ENCODE measurements at regions not wholly inside any gene's neighbourhood (a gene's known extent, or its start where the extent isn't known, plus 50 kb on each side); places are given as distances from the start of the nearest gene placed in this dataset.

DNA sequence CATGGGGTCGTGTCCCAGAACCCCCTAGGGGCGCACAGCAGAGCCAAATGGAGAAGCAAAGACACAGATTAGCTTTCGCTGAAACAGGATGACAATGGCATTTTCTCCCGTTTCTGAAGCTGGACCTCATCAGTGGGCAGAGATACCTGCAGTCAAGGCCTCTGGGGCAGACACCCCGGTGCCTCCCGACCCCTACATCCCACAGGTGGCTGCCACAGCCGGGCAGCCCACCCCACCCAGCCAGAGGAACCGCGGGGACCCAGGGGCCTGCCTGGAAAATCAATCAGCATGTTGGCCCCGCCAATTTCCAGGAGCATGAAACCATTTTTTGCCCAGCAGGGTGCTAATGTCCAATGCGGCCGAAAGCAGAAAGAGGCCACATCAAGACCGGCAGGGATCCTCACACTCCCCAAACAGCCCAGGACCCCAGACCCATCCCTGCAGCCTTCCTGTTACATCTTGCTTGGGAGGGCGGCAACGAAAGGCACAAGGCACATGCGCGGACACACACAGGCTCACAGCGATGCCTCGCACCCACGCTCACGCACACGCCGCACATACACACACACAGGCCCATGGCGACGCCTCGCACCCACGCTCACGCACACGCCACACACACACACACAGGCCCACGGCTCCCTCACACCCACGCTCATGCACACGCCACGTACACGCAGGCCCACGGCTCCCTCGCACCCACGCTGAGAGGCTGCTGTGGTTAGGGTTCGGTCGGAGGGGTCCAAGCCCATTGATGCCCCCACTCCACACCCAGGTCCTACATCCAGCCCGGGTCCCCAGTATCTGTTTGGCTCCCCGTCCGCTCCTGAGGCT is 130.6 kb upstream of the NKX1-1 start:
- H3K9me3 Mint-ChIP-seq (ENCODE audit: insufficient read depth) = no peaks in the 10 kb centered on the region
- ATAC-seq (ENCODE audit: low read depth) (no peak), DNase-seq (no peak)
- Histone ChIP-seq H2AFZ (ENCODE audit: insufficient read depth, low read depth, low read length, poor library complexity, severe bottlenecking) (no peak overlapping the region), H3K27ac (ENCODE audit: low read length in 2 of 2) (no peak overlapping the region), H3K4me1 (ENCODE audit: control insufficient read depth in 2 of 2, insufficient read depth in 2 of 2, low read length in 2 of 2) (no peaks in the 10 kb centered on the region), H3K27me3 (replicated peaks in 1 of 4; ENCODE audit: control extremely low read depth in 1 of 4, control insufficient read depth in 3 of 4, insufficient read depth in 4 of 4, low read length in 3 of 4) (no peaks in the 10 kb centered on the region), H3K4me3 (ENCODE audit: control extremely low read depth in 1 of 5, extremely low read depth in 1 of 5, insufficient read depth in 1 of 5, low read depth in 2 of 5, low read length in 4 of 5) (no peak overlapping the region), H3K4me2 (replicated peaks; ENCODE audit: low read depth, low read length, poor library complexity, severe bottlenecking) (no peak overlapping the region), H3K9ac (ENCODE audit: low read length) (no peak overlapping the region), H3K9me3 (ENCODE audit: control extremely low read depth in 1 of 3, control insufficient read depth in 2 of 3, insufficient read depth in 1 of 3, low read length in 2 of 3) (no peaks in the 10 kb centered on the region), H3K36me3 (replicated peaks in 1 of 2; ENCODE audit: control extremely low read depth in 1 of 2, control insufficient read depth in 1 of 2, extremely low read depth in 1 of 2, insufficient read depth in 2 of 2, low read length in 1 of 2) (no peaks in the 10 kb centered on the region), H4K20me1 (ENCODE audit: control insufficient read depth, insufficient read depth, low read length, poor library complexity, severe bottlenecking) (no peaks in the 10 kb centered on the region), H3K79me2 (ENCODE audit: control insufficient read depth, insufficient read depth, low read length) (no peaks in the 10 kb centered on the region)
- no peaks in the 10 kb centered on the region for H3K27me3 Mint-ChIP-seq
- no peak for TF ChIP-seq EZH2 (IDR thresholded peaks at IDR 0.05; ENCODE audit: borderline replicate concordance, insufficient read depth, low read depth, low read length, poor library complexity, severe bottlenecking)
- TF ChIP-seq, protein P1, sequence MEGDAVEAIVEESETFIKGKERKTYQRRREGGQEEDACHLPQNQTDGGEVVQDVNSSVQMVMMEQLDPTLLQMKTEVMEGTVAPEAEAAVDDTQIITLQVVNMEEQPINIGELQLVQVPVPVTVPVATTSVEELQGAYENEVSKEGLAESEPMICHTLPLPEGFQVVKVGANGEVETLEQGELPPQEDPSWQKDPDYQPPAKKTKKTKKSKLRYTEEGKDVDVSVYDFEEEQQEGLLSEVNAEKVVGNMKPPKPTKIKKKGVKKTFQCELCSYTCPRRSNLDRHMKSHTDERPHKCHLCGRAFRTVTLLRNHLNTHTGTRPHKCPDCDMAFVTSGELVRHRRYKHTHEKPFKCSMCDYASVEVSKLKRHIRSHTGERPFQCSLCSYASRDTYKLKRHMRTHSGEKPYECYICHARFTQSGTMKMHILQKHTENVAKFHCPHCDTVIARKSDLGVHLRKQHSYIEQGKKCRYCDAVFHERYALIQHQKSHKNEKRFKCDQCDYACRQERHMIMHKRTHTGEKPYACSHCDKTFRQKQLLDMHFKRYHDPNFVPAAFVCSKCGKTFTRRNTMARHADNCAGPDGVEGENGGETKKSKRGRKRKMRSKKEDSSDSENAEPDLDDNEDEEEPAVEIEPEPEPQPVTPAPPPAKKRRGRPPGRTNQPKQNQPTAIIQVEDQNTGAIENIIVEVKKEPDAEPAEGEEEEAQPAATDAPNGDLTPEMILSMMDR (IDR thresholded peaks at IDR 0.05) = no peak
- WGBS (ENCODE audit: insufficient coverage) = 92% methylated on average over 42 of the region's 42 CpGs
- peak overlapping the region; percentile 27 for H3K27ac Mint-ChIP-seq
- POLR2A ChIA-PET = no interaction called here
- intact Hi-C loops (cut with micrococcal nuclease) = no loop called here
- CTCF ChIA-PET = no interaction called here
- no peaks in the 10 kb centered on the region for H3K4me1 Mint-ChIP-seq
- H3K4me3 Mint-ChIP-seq = no peak overlapping the region

DNA sequence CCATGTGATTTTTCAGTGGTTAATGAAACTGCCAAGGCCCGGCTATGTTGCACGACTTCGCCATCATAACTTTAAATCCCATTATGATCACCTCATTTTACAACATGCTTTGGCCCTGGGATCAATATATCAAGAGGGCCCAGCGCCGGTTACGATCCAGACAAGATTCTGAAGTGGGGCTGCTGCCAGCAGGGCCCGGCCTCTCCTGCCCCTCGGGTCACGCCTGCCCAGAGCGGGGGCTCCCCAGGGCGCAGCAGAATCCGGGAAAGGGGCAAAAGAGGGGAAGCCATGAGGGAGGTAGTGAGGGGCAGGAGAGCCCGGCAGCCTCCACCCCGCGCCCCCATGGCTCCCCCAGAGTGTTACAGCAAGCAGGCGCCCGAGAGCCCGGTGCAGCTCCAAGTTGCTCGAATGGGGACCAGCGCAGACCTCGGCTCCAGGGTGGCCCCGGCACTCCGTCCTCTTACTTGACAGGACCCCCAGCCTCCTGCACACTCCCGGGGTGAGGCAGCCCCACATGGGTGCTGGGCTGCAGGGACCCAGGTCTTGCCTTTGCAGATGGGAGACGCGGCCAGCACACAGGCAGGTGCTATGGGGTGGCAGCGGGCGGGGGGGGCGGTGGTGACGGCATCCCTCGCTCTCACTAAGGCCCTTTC is 129.8 kb upstream of the NKX1-1 start:
- no peak for ATAC-seq (ENCODE audit: low read depth)
- intact Hi-C loops (cut with micrococcal nuclease) = no loop called here
- Histone ChIP-seq H3K4me1 (ENCODE audit: control insufficient read depth in 2 of 2, insufficient read depth in 2 of 2, low read length in 2 of 2) (no peaks in the 10 kb centered on the region), H3K9me3 (ENCODE audit: control extremely low read depth in 1 of 3, control insufficient read depth in 2 of 3, insufficient read depth in 1 of 3, low read length in 2 of 3) (no peaks in the 10 kb centered on the region), H3K4me3 (ENCODE audit: control extremely low read depth in 1 of 5, extremely low read depth in 1 of 5, insufficient read depth in 1 of 5, low read depth in 2 of 5, low read length in 4 of 5) (no peak overlapping the region), H3K36me3 (replicated peaks in 1 of 2; ENCODE audit: control extremely low read depth in 1 of 2, control insufficient read depth in 1 of 2, extremely low read depth in 1 of 2, insufficient read depth in 2 of 2, low read length in 1 of 2) (no peaks in the 10 kb centered on the region), H3K27ac (ENCODE audit: low read length in 2 of 2) (no peak overlapping the region), H3K79me2 (ENCODE audit: control insufficient read depth, insufficient read depth, low read length) (no peaks in the 10 kb centered on the region), H2AFZ (ENCODE audit: insufficient read depth, low read depth, low read length, poor library complexity, severe bottlenecking) (no peak overlapping the region), H3K9ac (ENCODE audit: low read length) (no peak overlapping the region), H3K27me3 (replicated peaks in 1 of 4; ENCODE audit: control extremely low read depth in 1 of 4, control insufficient read depth in 3 of 4, insufficient read depth in 4 of 4, low read length in 3 of 4) (no peaks in the 10 kb centered on the region), H3K4me2 (replicated peaks; ENCODE audit: low read depth, low read length, poor library complexity, severe bottlenecking) (no peak overlapping the region), H4K20me1 (ENCODE audit: control insufficient read depth, insufficient read depth, low read length, poor library complexity, severe bottlenecking) (no peaks in the 10 kb centered on the region)
- WGBS (ENCODE audit: insufficient coverage) = 93% methylated on average over 31 of the region's 31 CpGs
- ChIA-PET POLR2A (no interaction called here), CTCF (no interaction called here)
- Mint-ChIP-seq H3K9me3 (ENCODE audit: insufficient read depth) (no peaks in the 10 kb centered on the region), H3K27me3 (peaks cover 5% of the 10 kb centered on the region), H3K4me1 (no peaks in the 10 kb centered on the region), H3K27ac (no peak overlapping the region), H3K4me3 (no peak overlapping the region)
- no peak for DNase-seq
- TF ChIP-seq, protein P1 (IDR thresholded peaks at IDR 0.05) = no peak
- no peak for TF ChIP-seq EZH2 (IDR thresholded peaks at IDR 0.05; ENCODE audit: borderline replicate concordance, insufficient read depth, low read depth, low read length, poor library complexity, severe bottlenecking)
